ENCODE measurements at regions not wholly inside any gene's neighbourhood (a gene's known extent, or its start where the extent isn't known, plus 50 kb on each side); places are given as distances from the start of the nearest gene placed in this dataset.

DNA sequence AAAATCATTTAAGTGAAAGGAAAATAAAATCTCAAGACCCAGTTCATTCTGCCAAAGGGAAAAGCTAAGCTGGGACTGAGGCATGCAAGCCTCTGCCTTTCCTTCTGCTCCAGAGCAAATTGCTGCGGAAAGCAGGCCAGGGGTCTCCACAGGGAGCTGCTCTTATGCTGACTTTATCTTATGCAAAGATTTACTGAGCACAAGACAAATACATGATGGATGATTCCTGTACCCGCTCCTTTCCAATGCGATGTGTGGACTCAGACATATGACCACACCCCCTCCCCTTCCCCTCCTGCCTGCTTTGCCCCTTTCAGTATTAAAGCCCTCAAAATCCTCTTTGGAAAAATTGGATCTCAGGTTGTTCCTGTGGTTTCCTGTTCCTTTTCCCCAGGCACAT is 74.2 kb upstream of the INSIG1 start:
- no peaks in the 10 kb centered on the region for H3K79me2 ChIP-seq (ENCODE audit: insufficient read depth, low read length)
- H3K9ac ChIP-seq (ENCODE audit: low read length): no peak overlapping the region
- no peaks in the 10 kb centered on the region for H3K9me2 ChIP-seq (ENCODE audit: insufficient read depth)
- POLR2A ChIA-PET: no interaction called here
- no peak for TF ChIP-seq YY1 (IDR thresholded peaks at IDR 0.05; ENCODE audit: extremely low read depth, insufficient replicate concordance, low read depth, low read length)
- no peak for TF ChIP-seq SRF (IDR thresholded peaks at IDR 0.05; ENCODE audit: low read depth)
- no peak for TF ChIP-seq EZH2phosphoT487 (IDR thresholded peaks at IDR 0.05; ENCODE audit: borderline replicate concordance)
- TF ChIP-seq RAD21 (IDR thresholded peaks at IDR 0.05; ENCODE audit: low read depth): no peak
- TF ChIP-seq, protein P1, sequence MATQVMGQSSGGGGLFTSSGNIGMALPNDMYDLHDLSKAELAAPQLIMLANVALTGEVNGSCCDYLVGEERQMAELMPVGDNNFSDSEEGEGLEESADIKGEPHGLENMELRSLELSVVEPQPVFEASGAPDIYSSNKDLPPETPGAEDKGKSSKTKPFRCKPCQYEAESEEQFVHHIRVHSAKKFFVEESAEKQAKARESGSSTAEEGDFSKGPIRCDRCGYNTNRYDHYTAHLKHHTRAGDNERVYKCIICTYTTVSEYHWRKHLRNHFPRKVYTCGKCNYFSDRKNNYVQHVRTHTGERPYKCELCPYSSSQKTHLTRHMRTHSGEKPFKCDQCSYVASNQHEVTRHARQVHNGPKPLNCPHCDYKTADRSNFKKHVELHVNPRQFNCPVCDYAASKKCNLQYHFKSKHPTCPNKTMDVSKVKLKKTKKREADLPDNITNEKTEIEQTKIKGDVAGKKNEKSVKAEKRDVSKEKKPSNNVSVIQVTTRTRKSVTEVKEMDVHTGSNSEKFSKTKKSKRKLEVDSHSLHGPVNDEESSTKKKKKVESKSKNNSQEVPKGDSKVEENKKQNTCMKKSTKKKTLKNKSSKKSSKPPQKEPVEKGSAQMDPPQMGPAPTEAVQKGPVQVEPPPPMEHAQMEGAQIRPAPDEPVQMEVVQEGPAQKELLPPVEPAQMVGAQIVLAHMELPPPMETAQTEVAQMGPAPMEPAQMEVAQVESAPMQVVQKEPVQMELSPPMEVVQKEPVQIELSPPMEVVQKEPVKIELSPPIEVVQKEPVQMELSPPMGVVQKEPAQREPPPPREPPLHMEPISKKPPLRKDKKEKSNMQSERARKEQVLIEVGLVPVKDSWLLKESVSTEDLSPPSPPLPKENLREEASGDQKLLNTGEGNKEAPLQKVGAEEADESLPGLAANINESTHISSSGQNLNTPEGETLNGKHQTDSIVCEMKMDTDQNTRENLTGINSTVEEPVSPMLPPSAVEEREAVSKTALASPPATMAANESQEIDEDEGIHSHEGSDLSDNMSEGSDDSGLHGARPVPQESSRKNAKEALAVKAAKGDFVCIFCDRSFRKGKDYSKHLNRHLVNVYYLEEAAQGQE (IDR thresholded peaks at IDR 0.05; ENCODE audit: low read depth): no peak
- no peak for TF ChIP-seq TCF7L2 (IDR thresholded peaks at IDR 0.05; ENCODE audit: borderline replicate concordance, extremely low read depth, insufficient read depth, insufficient read length)
- H4K20me1 ChIP-seq (ENCODE audit: insufficient read depth): no peaks in the 10 kb centered on the region
- ATAC-seq: no peak
- no peaks in the 10 kb centered on the region for H3K9me3 ChIP-seq (ENCODE audit: control insufficient read depth in 1 of 2, insufficient read depth in 1 of 2, low read depth in 1 of 2, low read length in 2 of 2)
- H3K4me2 ChIP-seq (ENCODE audit: low read length): no peak overlapping the region
- intact Hi-C loops (cut with micrococcal nuclease): no loop called here
- no TSS peak for BruUV-seq (replicated peaks)
- no peaks in the 10 kb centered on the region for H3K27me3 ChIP-seq (ENCODE audit: insufficient read depth, low read length)
- no peak overlapping the region for H3K27ac ChIP-seq (ENCODE audit: low read depth, low read length)
- peaks cover 0 to 3% of the 10 kb centered on the region in 2 experiments; a peak in 1 of 4 replicates for H3K4me1 ChIP-seq (ENCODE audit: control insufficient read depth in 1 of 2, insufficient read depth in 2 of 2, low read length in 2 of 2)
- RAD21 ChIA-PET (ENCODE audit: low non-redundant PET in 1 of 2, low total read pairs in 2 of 2, uncharacterized antibody in 2 of 2, unreplicated experiment in 2 of 2): no interaction called here
- H2AFZ ChIP-seq (ENCODE audit: low read depth, low read length, poor library complexity, severe bottlenecking): no peak overlapping the region
- H3K4me3 ChIP-seq (replicated peaks in 1 of 2; ENCODE audit: low read depth in 1 of 2, low read length in 2 of 2): no peak overlapping the region
- no peak for DNase-seq (ENCODE audit: low read depth, low spot score)
- CTCF ChIA-PET: no interaction called here
- no peaks in the 10 kb centered on the region for H3K36me3 ChIP-seq (ENCODE audit: control insufficient read depth in 1 of 2, insufficient read depth in 2 of 2, low read length in 2 of 2)
